NB4 (cell line): ENCODE measurements at regions not wholly inside any gene's neighbourhood (a gene's known extent, or its start where the extent isn't known, plus 50 kb on each side); places are given as distances from the start of the nearest gene placed in this dataset.

ENCODE experiments used
- CTCF ChIP-seq: IDR thresholded peaks from one replicate; pipeline ENCODE4 v1.5.1; 2012; ENCODE audit warnings: low read depth, low read length
- POLR2A ChIP-seq: IDR thresholded peaks from 2 replicates; pipeline ENCODE4 v1.6.1; 2011; ENCODE audit warnings: mild to moderate bottlenecking; ENCODE audit not compliant: insufficient read length; ENCODE audit errors: extremely low read depth
- TF ChIP-seq, protein P1 (sequence below): IDR thresholded peaks from 2 replicates; pipeline ENCODE4 v1.6.1; 2011; ENCODE audit warnings: low read depth, low read length

GRCh38 chrX:145735036-145735435, 82.6 kb upstream of the SLITRK2 start:
- no peak for TF ChIP-seq POLR2A
- TF ChIP-seq CTCF: no peak
- TF ChIP-seq, protein P1, sequence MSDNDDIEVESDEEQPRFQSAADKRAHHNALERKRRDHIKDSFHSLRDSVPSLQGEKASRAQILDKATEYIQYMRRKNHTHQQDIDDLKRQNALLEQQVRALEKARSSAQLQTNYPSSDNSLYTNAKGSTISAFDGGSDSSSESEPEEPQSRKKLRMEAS: no peak
